ENCODE measurements at regions not wholly inside any gene's neighbourhood (a gene's known extent, or its start where the extent isn't known, plus 50 kb on each side); places are given as distances from the start of the nearest gene placed in this dataset.

- no peak overlapping the region for H3K4me3 ChIP-seq (ENCODE audit: low read depth in 1 of 3, low read length in 3 of 3)
- no peaks in the 10 kb centered on the region for H3K27me3 ChIP-seq (ENCODE audit: control insufficient read depth in 4 of 4, insufficient read depth in 4 of 4, low read length in 3 of 4)
- H3K9me3 ChIP-seq (ENCODE audit: control insufficient read depth in 4 of 4, low read length in 3 of 4) = peaks cover 0 to 3% (median 0%) of the 10 kb centered on the region in 4 donors
- TF ChIP-seq RXRA (IDR thresholded peaks at IDR 0.05) = no peak
- H3K36me3 ChIP-seq (ENCODE audit: control insufficient read depth in 4 of 4, insufficient read depth in 3 of 4, low read depth in 1 of 4, low read length in 3 of 4) = no peaks in the 10 kb centered on the region
- no peak overlapping the region for H3K9ac ChIP-seq (ENCODE audit: low read depth in 1 of 2, low read length in 2 of 2)
- no peak overlapping the region for H3K27ac ChIP-seq (ENCODE audit: low read depth in 1 of 2, low read length in 2 of 2)
- DNase-seq (ENCODE audit: low spot score) = no peak
- WGBS = 42% methylated on average over 1 of the region's 1 CpG
- no peaks in the 10 kb centered on the region for H3K4me1 ChIP-seq (ENCODE audit: control insufficient read depth in 4 of 4, insufficient read depth in 4 of 4, low read length in 3 of 4)
Measured at GRCh38 chr5:156191547-156191946, 135.4 kb upstream of the SGCD start.

- Histone ChIP-seq H3K9ac (ENCODE audit: low read depth in 1 of 2, low read length in 2 of 2) (no peak overlapping the region), H3K27ac (ENCODE audit: low read depth in 1 of 2, low read length in 2 of 2) (no peak overlapping the region), H3K27me3 (ENCODE audit: control insufficient read depth in 4 of 4, insufficient read depth in 4 of 4, low read length in 3 of 4) (no peaks in the 10 kb centered on the region), H3K4me3 (ENCODE audit: low read depth in 1 of 3, low read length in 3 of 3) (no peak overlapping the region), H3K36me3 (ENCODE audit: control insufficient read depth in 4 of 4, insufficient read depth in 3 of 4, low read depth in 1 of 4, low read length in 3 of 4) (no peaks in the 10 kb centered on the region), H3K9me3 (ENCODE audit: control insufficient read depth in 4 of 4, low read length in 3 of 4) (peaks cover 0 to 3% (median 0%) of the 10 kb centered on the region in 4 donors), H3K4me1 (ENCODE audit: control insufficient read depth in 4 of 4, insufficient read depth in 4 of 4, low read length in 3 of 4) (no peaks in the 10 kb centered on the region)
- WGBS = 74% methylated on average over 3 of the region's 3 CpGs
- no peak for DNase-seq (ENCODE audit: low spot score)
- TF ChIP-seq FOXA1 (IDR thresholded peaks at IDR 0.05) (no peak), HNF4G (IDR thresholded peaks at IDR 0.05) (no peak), SP1 (IDR thresholded peaks at IDR 0.05) (no peak), JUND (IDR thresholded peaks at IDR 0.05) (no peak), ATF3 (IDR thresholded peaks at IDR 0.05) (no peak), CTCF (IDR thresholded peaks at IDR 0.05; ENCODE audit: low read depth, low read length, missing input control) (no peak), EGR1 (IDR thresholded peaks at IDR 0.05; ENCODE audit: low read depth in 2 of 2) (no peak), HNF4A (conservative IDR thresholded peaks at IDR 0.05) (no peak), REST (IDR thresholded peaks at IDR 0.05) (no peak), ZBTB33 (IDR thresholded peaks at IDR 0.05) (no peak), YY1 (IDR thresholded peaks at IDR 0.05) (no peak), MAX (IDR thresholded peaks at IDR 0.05) (no peak), GABPA (IDR thresholded peaks at IDR 0.05 in 1 of 2, conservative IDR thresholded peaks at IDR 0.05 in 1 of 2) (no peak), NR2F2 (IDR thresholded peaks at IDR 0.05) (no peak), TAF1 (conservative IDR thresholded peaks at IDR 0.05) (no peak), RXRA (IDR thresholded peaks at IDR 0.05) (no peak), FOXA2 (IDR thresholded peaks at IDR 0.05) (no peak), RAD21 (IDR thresholded peaks at IDR 0.05) (no peak)
Measured at GRCh38 chr5:156197042-156197635, 129.8 kb upstream of the SGCD start.

Data from liver (tissue), 8 donors.